Type B pancreatic cell (in vitro differentiated cells): ENCODE measurements at regions not wholly inside any gene's neighbourhood (a gene's known extent, or its start where the extent isn't known, plus 50 kb on each side); places are given as distances from the start of the nearest gene placed in this dataset.

Experiments
- DNase-seq: peaks from one replicate; pipeline ENCODE4 v3.0.0; 2021; ENCODE audit warnings: mixed read lengths; ENCODE audit not compliant: unreplicated experiment; ENCODE audit errors: extremely low spot score
- H3K27ac Mint-ChIP-seq: 2 replicates; pipeline ENCODE4 v1.8.0; 2021; ENCODE audit warnings: mild to moderate bottlenecking, mixed read lengths
- H3K27me3 Mint-ChIP-seq: 2 replicates; pipeline ENCODE4 v1.8.0; 2021; ENCODE audit warnings: mixed read lengths
- H3K36me3 Mint-ChIP-seq: 2 replicates; pipeline ENCODE4 v1.8.0; 2021; ENCODE audit warnings: mixed read lengths
- H3K4me1 Mint-ChIP-seq: one replicate; pipeline ENCODE4 v1.8.0; 2021; ENCODE audit warnings: mixed read lengths; ENCODE audit not compliant: unreplicated experiment
- H3K4me3 Mint-ChIP-seq: 2 replicates; pipeline ENCODE4 v1.8.0; 2021; ENCODE audit warnings: mild to moderate bottlenecking, mixed read lengths
- H3K9me3 Mint-ChIP-seq: 2 replicates; pipeline ENCODE4 v1.8.0; 2021; ENCODE audit warnings: mixed read lengths
- CTCF ChIP-seq: fragments of 200-600 bp; sonication (generic); conservative IDR thresholded peaks from 2 replicates; pipeline ENCODE4 v1.5.0; 2021; ENCODE audit warnings: antibody characterized with exemption, mild to moderate bottlenecking

GRCh38 chr7:31440511-31440910 is 73.4 kb upstream of the ITPRID1 start:
- H3K36me3 Mint-ChIP-seq: no peaks in the 10 kb centered on the region
- no peak for TF ChIP-seq CTCF
- no peak for DNase-seq
- H3K27me3 Mint-ChIP-seq: peaks cover 29% of the 10 kb centered on the region
- no peak overlapping the region for H3K4me3 Mint-ChIP-seq
- peaks cover 4% of the 10 kb centered on the region for H3K4me1 Mint-ChIP-seq
- H3K9me3 Mint-ChIP-seq: no peaks in the 10 kb centered on the region
- H3K27ac Mint-ChIP-seq: no peak overlapping the region

DNA sequence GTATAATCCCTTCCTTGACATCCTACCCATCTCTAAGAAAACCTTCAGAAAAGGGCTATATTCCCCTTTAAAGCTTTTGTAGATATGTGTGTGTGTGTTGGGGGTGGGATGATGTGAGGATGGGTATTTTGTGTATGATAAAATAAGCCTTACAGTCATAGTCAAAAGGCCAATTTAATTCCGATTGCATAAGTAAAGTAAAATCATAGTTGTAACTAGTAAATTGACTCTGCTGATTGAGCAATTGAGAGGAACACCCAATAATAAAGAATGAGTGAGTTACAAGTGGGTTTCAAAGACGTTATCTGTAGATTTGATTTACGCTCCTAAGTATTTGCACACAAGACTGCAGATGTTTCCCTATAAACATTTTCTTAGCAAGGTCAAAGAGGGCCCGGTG is 71.3 kb upstream of the ITPRID1 start:
- Mint-ChIP-seq H3K27me3 (peaks cover 20% of the 10 kb centered on the region), H3K4me1 (peaks cover 4% of the 10 kb centered on the region), H3K4me3 (no peak overlapping the region), H3K36me3 (no peaks in the 10 kb centered on the region), H3K27ac (no peak overlapping the region), H3K9me3 (no peaks in the 10 kb centered on the region)
- TF ChIP-seq CTCF: no peak
- no peak for DNase-seq

DNA sequence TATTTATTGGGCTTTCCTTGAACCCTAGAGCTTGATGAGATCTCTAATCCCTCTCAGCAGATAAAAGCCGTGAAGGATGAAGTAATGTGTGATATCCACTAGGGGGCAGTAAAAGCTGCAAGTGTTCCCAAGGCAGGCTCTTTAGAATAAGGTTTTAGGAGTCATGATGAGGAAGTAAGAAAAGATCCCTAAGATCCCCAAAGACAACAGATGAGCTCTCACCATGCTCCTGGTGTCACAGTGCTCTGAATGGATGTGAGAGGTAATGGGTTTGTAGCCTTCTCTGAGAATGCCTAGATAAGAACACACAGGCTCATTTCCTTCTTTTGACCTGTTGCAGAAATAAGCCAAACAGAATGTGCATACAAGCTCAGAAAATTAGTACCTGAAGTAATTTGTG is 70.4 kb upstream of the ITPRID1 start:
- H3K4me1 Mint-ChIP-seq: peaks cover 4% of the 10 kb centered on the region
- no peak overlapping the region for H3K27ac Mint-ChIP-seq
- TF ChIP-seq CTCF: peak; percentile 90
- H3K9me3 Mint-ChIP-seq: no peaks in the 10 kb centered on the region
- no peak for DNase-seq
- H3K4me3 Mint-ChIP-seq: no peak overlapping the region
- H3K36me3 Mint-ChIP-seq: no peaks in the 10 kb centered on the region
- peaks cover 16% of the 10 kb centered on the region for H3K27me3 Mint-ChIP-seq

DNA sequence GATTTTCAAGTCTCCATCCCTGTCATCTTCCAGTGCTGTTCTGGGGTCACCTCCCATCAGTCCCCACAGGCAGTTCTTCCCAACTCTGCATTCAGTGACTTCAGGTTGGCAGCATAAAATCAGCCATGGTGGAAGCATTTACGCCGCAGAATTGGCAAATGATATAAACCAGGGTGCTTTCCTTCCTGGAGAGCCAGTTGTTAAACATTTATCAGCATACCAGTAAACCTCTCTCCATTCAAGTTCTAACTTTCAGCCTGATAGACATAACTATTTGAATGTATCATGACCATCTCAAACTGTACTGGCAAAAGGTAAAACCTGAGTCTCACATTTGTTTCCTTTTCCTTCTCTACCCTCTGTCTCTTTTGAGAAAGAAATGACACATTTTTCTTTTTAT is 69.7 kb upstream of the ITPRID1 start:
- H3K4me1 Mint-ChIP-seq: peaks cover 4% of the 10 kb centered on the region
- H3K27me3 Mint-ChIP-seq: peaks cover 20% of the 10 kb centered on the region
- H3K4me3 Mint-ChIP-seq: no peak overlapping the region
- no peak overlapping the region for H3K27ac Mint-ChIP-seq
- no peak for DNase-seq
- no peaks in the 10 kb centered on the region for H3K9me3 Mint-ChIP-seq
- TF ChIP-seq CTCF: no peak
- no peaks in the 10 kb centered on the region for H3K36me3 Mint-ChIP-seq

- no peak for DNase-seq
- Mint-ChIP-seq H3K36me3 (no peaks in the 10 kb centered on the region), H3K9me3 (no peaks in the 10 kb centered on the region), H3K27ac (no peak overlapping the region), H3K27me3 (peaks cover 25% of the 10 kb centered on the region), H3K4me3 (no peak overlapping the region), H3K4me1 (peaks cover 4% of the 10 kb centered on the region)
- TF ChIP-seq CTCF: no peak
These were observed 68.1 kb upstream of the ITPRID1 start for GRCh38 chr7:31445686-31446355.

GRCh38 chr7:31448649-31449048 is 65.2 kb upstream of the ITPRID1 start:
- H3K9me3 Mint-ChIP-seq: no peaks in the 10 kb centered on the region
- H3K4me3 Mint-ChIP-seq: no peak overlapping the region
- no peaks in the 10 kb centered on the region for H3K36me3 Mint-ChIP-seq
- no peak overlapping the region for H3K27ac Mint-ChIP-seq
- peaks cover 20% of the 10 kb centered on the region for H3K27me3 Mint-ChIP-seq
- H3K4me1 Mint-ChIP-seq: no peaks in the 10 kb centered on the region
- no peak for TF ChIP-seq CTCF
- DNase-seq: no peak
